WI38 (cell line): ENCODE measurements at regions not wholly inside any gene's neighbourhood (a gene's known extent, or its start where the extent isn't known, plus 50 kb on each side); places are given as distances from the start of the nearest gene placed in this dataset.

Experiments
- H3K4me3 ChIP-seq: 2 replicates; pipeline ENCODE4 v1.5.1; 2011; ENCODE audit warnings: low read depth, mild to moderate bottlenecking, control low read depth, low read length
- CTCF ChIP-seq: IDR thresholded peaks from 2 replicates; pipeline ENCODE4 v1.5.1; 2012; ENCODE audit warnings: low read depth, mild to moderate bottlenecking, control low read depth, low read length

- no peak overlapping the region for H3K4me3 ChIP-seq
- no peak for TF ChIP-seq CTCF
Observed at GRCh38 chr4:101584306-101584705, 206.2 kb upstream of the BANK1 start.

GRCh38 chr4:101563126-101563525 is 215.8 kb upstream of the PPP3CA start:
- no peak for TF ChIP-seq CTCF
- H3K4me3 ChIP-seq, result no peak overlapping the region

- no peak for TF ChIP-seq CTCF
- no peak overlapping the region for H3K4me3 ChIP-seq
Observed at GRCh38 chr4:101556842-101557241, 209.5 kb upstream of the PPP3CA start.

GRCh38 chr4:101555341-101555880 is 208.1 kb upstream of the PPP3CA start:
- TF ChIP-seq CTCF, result no peak
- no peak overlapping the region for H3K4me3 ChIP-seq

GRCh38 chr4:101540336-101540735 is 193.0 kb upstream of the PPP3CA start:
- TF ChIP-seq CTCF, result no peak

GRCh38 chr4:101528526-101528925 is 181.2 kb upstream of the PPP3CA start:
- no peak overlapping the region for H3K4me3 ChIP-seq
- TF ChIP-seq CTCF, result no peak

More at GRCh38 chr4:101540336-101540735, 193.0 kb upstream of the PPP3CA start:
- no peak overlapping the region for H3K4me3 ChIP-seq

GRCh38 chr4:101527188-101527587 is 179.9 kb upstream of the PPP3CA start:
- H3K4me3 ChIP-seq, result no peak overlapping the region
- TF ChIP-seq CTCF, result no peak
